HUDEP-2 (cell line): ENCODE measurements at regions not wholly inside any gene's neighbourhood (a gene's known extent, or its start where the extent isn't known, plus 50 kb on each side); places are given as distances from the start of the nearest gene placed in this dataset.
A peak's percentile ranks its signal among the peaks of the same experiment; 100 is the strongest.

Experiments used
- DNase-seq, 76 experiments: peaks; one replicate each; lab custom pipeline; 2025; ENCODE audit not compliant: unreplicated experiment in 76 of 76; lab: John Stamatoyannopoulos, UW

- no peak for DNase-seq
Observed at GRCh38 chr3:176578316-176578715, 619.0 kb downstream of the TBL1XR1 start.

- no peak for DNase-seq
Observed at GRCh38 chr3:176577447-176577846, 619.8 kb downstream of the TBL1XR1 start.

- DNase-seq: no peak
Observed at GRCh38 chr3:176574786-176575185, 622.5 kb downstream of the TBL1XR1 start.

GRCh38 chr3:176571926-176572325 is 625.4 kb downstream of the TBL1XR1 start:
- no peak for DNase-seq

- DNase-seq: no peak
Observed at GRCh38 chr3:176570992-176571391, 626.3 kb downstream of the TBL1XR1 start.

GRCh38 chr3:176568189-176568588 is 629.1 kb downstream of the TBL1XR1 start:
- DNase-seq: no peak

- no peak for DNase-seq
Observed at GRCh38 chr3:176566757-176567156, 630.5 kb downstream of the TBL1XR1 start.

- no peak for DNase-seq
Observed at GRCh38 chr3:176562331-176562730, 635.0 kb downstream of the TBL1XR1 start.

- DNase-seq: no peak
Observed at GRCh38 chr3:176561826-176562225, 635.5 kb downstream of the TBL1XR1 start.

GRCh38 chr3:176554791-176555654 is 642.3 kb downstream of the TBL1XR1 start:
- DNase-seq: no peak

GRCh38 chr3:176554264-176554663 is 643.0 kb downstream of the TBL1XR1 start:
- no peak for DNase-seq

- no peak for DNase-seq
Observed at GRCh38 chr3:176526942-176527341, 670.3 kb downstream of the TBL1XR1 start.

GRCh38 chr3:176526225-176526624 is 671.1 kb downstream of the TBL1XR1 start:
- DNase-seq: no peak

- DNase-seq: no peak
Observed at GRCh38 chr3:176523114-176523513, 674.2 kb downstream of the TBL1XR1 start.

- no peak for DNase-seq
Observed at GRCh38 chr3:176522436-176522835, 674.8 kb downstream of the TBL1XR1 start.

GRCh38 chr3:176521531-176522175 is 675.6 kb downstream of the TBL1XR1 start:
- no peak for DNase-seq

GRCh38 chr3:176514297-176514696 is 683.0 kb downstream of the TBL1XR1 start:
- DNase-seq: peak in 69 of 76 experiments; percentile 10 to 83 (median 53)

- peak in 1 of 76 experiments; percentile 2 for DNase-seq
Observed at GRCh38 chr3:176513604-176514003, 683.7 kb downstream of the TBL1XR1 start.

GRCh38 chr3:176512037-176512436 is 685.2 kb downstream of the TBL1XR1 start:
- no peak for DNase-seq

GRCh38 chr3:176510097-176510496 is 687.2 kb downstream of the TBL1XR1 start:
- DNase-seq: no peak

- no peak for DNase-seq
Observed at GRCh38 chr3:176505878-176506621, 691.2 kb downstream of the TBL1XR1 start.
